HCT116 (cell line): ENCODE measurements at regions not wholly inside any gene's neighbourhood (a gene's known extent, or its start where the extent isn't known, plus 50 kb on each side); places are given as distances from the start of the nearest gene placed in this dataset.

Experiments used
- EZH2 ChIP-seq: fragments of 200-600 bp; sonication (generic); IDR thresholded peaks from 2 replicates; pipeline ENCODE4 v1.6.1; 2017; ENCODE audit warnings: antibody characterized with exemption, mixed run types
- FOSL1 ChIP-seq: IDR thresholded peaks from 2 replicates; pipeline ENCODE4 v1.6.1; 2012; ENCODE audit warnings: low read depth
- SIN3A ChIP-seq: IDR thresholded peaks from 2 replicates; pipeline ENCODE4 v1.6.1; 2012; ENCODE audit warnings: low read depth
- TF ChIP-seq, protein P1 (sequence below), 3 experiments: fragments of 200-600 bp in 1 of 3; sonication (generic) in 1 of 3; IDR thresholded peaks in 2 of 3; conservative IDR thresholded peaks in 1 of 3; 2 replicates each; pipeline ENCODE4 v1.5.1; 2012 to 2017; ENCODE audit warnings: low read depth in 2 of 3, low read length in 2 of 3, antibody characterized with exemption in 1 of 3, borderline replicate concordance in 1 of 3, control low read depth in 1 of 3, mild to moderate bottlenecking in 1 of 3, mixed read lengths in 1 of 3, mixed run types in 1 of 3, moderate library complexity in 1 of 3; ENCODE audit not compliant: insufficient read depth in 1 of 3
- TF ChIP-seq, protein P2 (sequence below): IDR thresholded peaks from 2 replicates; pipeline ENCODE4 v1.6.1; 2012

DNA sequence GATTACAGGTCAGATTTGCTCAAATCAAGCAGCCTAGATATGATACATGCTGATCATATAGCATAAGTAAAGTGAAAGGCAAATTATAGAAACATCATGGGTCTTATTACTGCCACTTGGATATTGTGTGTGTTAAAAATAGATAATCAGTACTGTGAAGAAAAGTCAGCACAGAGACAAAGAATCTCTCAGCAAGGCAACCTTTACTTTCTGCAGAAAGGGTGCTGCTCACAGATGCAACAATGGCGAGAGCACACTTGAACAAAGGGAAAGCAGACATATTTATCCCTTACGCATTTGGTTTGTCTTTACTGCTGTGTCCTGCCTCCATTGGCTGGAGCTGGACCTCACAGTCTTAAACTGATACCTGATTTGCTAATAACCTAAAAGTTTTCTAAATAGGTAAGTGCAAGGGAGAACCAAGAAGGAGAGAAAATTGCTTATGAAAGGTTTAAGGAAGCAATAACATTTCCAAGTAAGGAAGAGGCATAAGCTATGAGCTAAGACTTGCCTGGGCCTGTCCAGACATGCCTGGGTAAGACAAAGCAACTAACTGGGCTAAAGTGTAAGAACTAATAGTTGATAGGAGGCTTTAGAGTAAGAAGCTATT is 1310.8 kb upstream of the LRRTM3 start:
- TF ChIP-seq, protein P1, sequence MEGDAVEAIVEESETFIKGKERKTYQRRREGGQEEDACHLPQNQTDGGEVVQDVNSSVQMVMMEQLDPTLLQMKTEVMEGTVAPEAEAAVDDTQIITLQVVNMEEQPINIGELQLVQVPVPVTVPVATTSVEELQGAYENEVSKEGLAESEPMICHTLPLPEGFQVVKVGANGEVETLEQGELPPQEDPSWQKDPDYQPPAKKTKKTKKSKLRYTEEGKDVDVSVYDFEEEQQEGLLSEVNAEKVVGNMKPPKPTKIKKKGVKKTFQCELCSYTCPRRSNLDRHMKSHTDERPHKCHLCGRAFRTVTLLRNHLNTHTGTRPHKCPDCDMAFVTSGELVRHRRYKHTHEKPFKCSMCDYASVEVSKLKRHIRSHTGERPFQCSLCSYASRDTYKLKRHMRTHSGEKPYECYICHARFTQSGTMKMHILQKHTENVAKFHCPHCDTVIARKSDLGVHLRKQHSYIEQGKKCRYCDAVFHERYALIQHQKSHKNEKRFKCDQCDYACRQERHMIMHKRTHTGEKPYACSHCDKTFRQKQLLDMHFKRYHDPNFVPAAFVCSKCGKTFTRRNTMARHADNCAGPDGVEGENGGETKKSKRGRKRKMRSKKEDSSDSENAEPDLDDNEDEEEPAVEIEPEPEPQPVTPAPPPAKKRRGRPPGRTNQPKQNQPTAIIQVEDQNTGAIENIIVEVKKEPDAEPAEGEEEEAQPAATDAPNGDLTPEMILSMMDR (IDR thresholded peaks at IDR 0.05 in 2 of 3, conservative IDR thresholded peaks at IDR 0.05 in 1 of 3; ENCODE audit: borderline replicate concordance in 1 of 3, insufficient read depth in 1 of 3, low read depth in 2 of 3, low read length in 2 of 3) = no peak
- TF ChIP-seq, protein P2, sequence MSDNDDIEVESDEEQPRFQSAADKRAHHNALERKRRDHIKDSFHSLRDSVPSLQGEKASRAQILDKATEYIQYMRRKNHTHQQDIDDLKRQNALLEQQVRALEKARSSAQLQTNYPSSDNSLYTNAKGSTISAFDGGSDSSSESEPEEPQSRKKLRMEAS = no peak
- TF ChIP-seq EZH2 = no peak
- no peak for TF ChIP-seq SIN3A
- no peak for TF ChIP-seq FOSL1
